GM12878 (cell line): ENCODE measurements at regions not wholly inside any gene's neighbourhood (a gene's known extent, or its start where the extent isn't known, plus 50 kb on each side); places are given as distances from the start of the nearest gene placed in this dataset.

Experiments
- ATAC-seq: fragments of 200-7000 bp; cut with Tn5 transposase; 3 replicates; pipeline ENCODE4 v1.9.1; 2020; ENCODE audit warnings: mild to moderate bottlenecking, moderate library complexity
- BruUV-seq: library from RNA; stranded (reverse); fragments of 400-500 nt; replicated peaks from 2 replicates; lab custom pipeline; 2021; lab: Mats Ljungman, UMichigan
- CTCF ChIA-PET: fragments of 300-600 bp; sonication (Branson Sonifier 250); formaldehyde crosslinking; extraction: SDS; loops from one replicate; lab custom pipeline; 2021; ENCODE audit warnings: inconsistent platforms; lab: Yijun Ruan, JAX
- POLR2A ChIA-PET: fragments of 350-600 bp; formaldehyde crosslinking; extraction: SDS; loops from one replicate; lab custom pipeline; 2021; ENCODE audit warnings: inconsistent platforms; lab: Charles Lee
- RAD21 ChIA-PET: fragments of 300-600 bp; sonication (Branson Sonifier 250); formaldehyde crosslinking; loops from one replicate; lab custom pipeline; 2023; ENCODE audit warnings: antibody characterized with exemption; ENCODE audit not compliant: unreplicated experiment; lab: Charles Lee
- SMC1A ChIA-PET: fragments of 300-600 bp; sonication (Branson Sonifier 250); formaldehyde crosslinking; loops from one replicate; lab custom pipeline; 2023; ENCODE audit not compliant: unreplicated experiment, uncharacterized antibody; lab: Charles Lee
- DNase-seq: peaks from one replicate; pipeline ENCODE4 v3.0.0-alpha.2; 2011; ENCODE audit warnings: low read depth, low spot score
- FAIRE-seq: peaks from 3 replicates; lab custom pipeline; 2011; peaks lifted over from hg19 to GRCh38; lab: Jason Lieb, UNC
- H2AFZ ChIP-seq: 2 replicates; pipeline ENCODE4 v1.6.0; 2011; ENCODE audit warnings: low read depth, low read length, control low read depth; ENCODE audit not compliant: control insufficient read depth
- H3K27ac ChIP-seq: 2 replicates; pipeline ENCODE4 v1.5.1; 2011; ENCODE audit warnings: control low read depth; ENCODE audit not compliant: control insufficient read depth, insufficient read depth
- H3K27me3 ChIP-seq, 2 experiments: replicated peaks in 1 of 2; 2 replicates each; pipeline versions ENCODE4 v1.6.0 to v1.6.1; 2011; ENCODE audit warnings: low read length in 1 of 2; ENCODE audit not compliant: control insufficient read depth in 2 of 2, insufficient read depth in 2 of 2
- H3K36me3 ChIP-seq, 2 experiments: 2 replicates each; pipeline ENCODE4 v1.5.1; 2011; ENCODE audit warnings: low read length in 1 of 2; ENCODE audit not compliant: control insufficient read depth in 2 of 2, insufficient read depth in 2 of 2
- H3K4me1 ChIP-seq: 2 replicates; pipeline ENCODE4 v1.6.1; 2011; ENCODE audit warnings: mild to moderate bottlenecking, low read length, moderate library complexity, mixed read lengths; ENCODE audit not compliant: control insufficient read depth, insufficient read depth
- H3K4me2 ChIP-seq: 2 replicates; pipeline ENCODE4 v1.6.0; 2011; ENCODE audit warnings: control low read depth; ENCODE audit not compliant: control insufficient read depth, insufficient read depth
- H3K4me3 ChIP-seq: fragments of 200-600 bp; sonication (generic); 2 replicates; pipeline ENCODE4 v1.5.1; 2016
- H3K79me2 ChIP-seq: 2 replicates; pipeline ENCODE4 v1.6.0; 2011; ENCODE audit warnings: low read length; ENCODE audit not compliant: control insufficient read depth, insufficient read depth
- H3K9ac ChIP-seq: 2 replicates; pipeline ENCODE4 v1.8.0; 2011; ENCODE audit warnings: low read length, control low read depth, mixed read lengths; ENCODE audit not compliant: control insufficient read depth, insufficient read depth
- H3K9me3 ChIP-seq: replicated peaks from 3 replicates; pipeline ENCODE4 v1.5.1; 2011; ENCODE audit warnings: mild to moderate bottlenecking, low read length; ENCODE audit not compliant: control insufficient read depth, insufficient read depth
- H4K20me1 ChIP-seq: 2 replicates; pipeline ENCODE4 v1.6.0; 2011; ENCODE audit not compliant: control insufficient read depth, insufficient read depth
- ATF7 ChIP-seq: fragments of 450-650 bp; IDR thresholded peaks from 2 replicates; pipeline ENCODE4 v1.6.1; 2016; ENCODE audit warnings: low read depth, mild to moderate bottlenecking
- CBX3 ChIP-seq: fragments of 200-600 bp; sonication (generic); IDR thresholded peaks from 2 replicates; pipeline ENCODE4 v1.6.1; 2016; ENCODE audit warnings: low read depth, borderline replicate concordance
- CBX5 ChIP-seq: sonication (generic); IDR thresholded peaks from 2 replicates; pipeline ENCODE4 v1.6.1; 2016; ENCODE audit warnings: low read depth, moderate library complexity, mild to moderate bottlenecking, inconsistent platforms
- CHD1 ChIP-seq: IDR thresholded peaks from 2 replicates; pipeline ENCODE4 v1.6.1; 2012; ENCODE audit warnings: low read depth, low read length, improper control_type of control experiment
- CREB1 ChIP-seq: IDR thresholded peaks from 2 replicates; pipeline ENCODE4 v1.6.1; 2012; ENCODE audit warnings: low read depth, mild to moderate bottlenecking, inconsistent platforms
- FOXK2 ChIP-seq: fragments of 450-650 bp; IDR thresholded peaks from 2 replicates; pipeline ENCODE4 v1.6.1; 2017; ENCODE audit warnings: mild to moderate bottlenecking, moderate library complexity
- GATAD2B ChIP-seq: fragments of 450-650 bp; conservative IDR thresholded peaks from 2 replicates; pipeline ENCODE4 v1.6.1; 2017; ENCODE audit warnings: low read depth, mild to moderate bottlenecking, moderate library complexity
- HDAC6 ChIP-seq: fragments of 200-600 bp; sonication (generic); IDR thresholded peaks from one replicate; pipeline ENCODE4 v1.8.0; 2017; ENCODE audit warnings: antibody characterized with exemption; ENCODE audit not compliant: unreplicated experiment
- KAT2A ChIP-seq: conservative IDR thresholded peaks from 2 replicates; pipeline ENCODE4 v1.6.1; 2011; ENCODE audit warnings: low read depth, low read length; ENCODE audit not compliant: control insufficient read depth
- KLF5 ChIP-seq: fragments of 450-650 bp; IDR thresholded peaks from 2 replicates; pipeline ENCODE4 v1.6.1; 2014; ENCODE audit warnings: mild to moderate bottlenecking; ENCODE audit not compliant: partially characterized antibody
- MEF2B ChIP-seq: fragments of 450-650 bp; IDR thresholded peaks from 2 replicates; pipeline ENCODE4 v1.6.1; 2018; ENCODE audit warnings: mild to moderate bottlenecking, moderate library complexity; ENCODE audit not compliant: partially characterized antibody, poor library complexity, severe bottlenecking
- MYB ChIP-seq: fragments of 150-350 bp; IDR thresholded peaks from 2 replicates; pipeline ENCODE4 v1.6.1; 2014; ENCODE audit warnings: mild to moderate bottlenecking, low read depth, low read length, borderline replicate concordance
- NFXL1 ChIP-seq: fragments of 450-650 bp; IDR thresholded peaks from 2 replicates; pipeline ENCODE4 v1.6.1; 2017; ENCODE audit warnings: antibody characterized with exemption, mild to moderate bottlenecking, borderline replicate concordance
- SIX5 ChIP-seq: IDR thresholded peaks from 2 replicates; pipeline ENCODE4 v1.6.1; 2011; ENCODE audit warnings: mild to moderate bottlenecking, low read depth, low read length, moderate library complexity; ENCODE audit not compliant: severe bottlenecking
- SREBF2 ChIP-seq: IDR thresholded peaks from 2 replicates; pipeline ENCODE4 v1.6.1; 2012; ENCODE audit warnings: mild to moderate bottlenecking, low read length
- TARDBP ChIP-seq: IDR thresholded peaks from 2 replicates; pipeline ENCODE4 v1.6.1; 2016; ENCODE audit warnings: borderline replicate concordance
- TCF7 ChIP-seq: IDR thresholded peaks from 2 replicates; pipeline ENCODE4 v1.6.1; 2014; ENCODE audit warnings: antibody characterized with exemption, borderline replicate concordance
- YBX1 ChIP-seq: fragments of 450-650 bp; IDR thresholded peaks from 2 replicates; pipeline ENCODE4 v1.6.1; 2016; ENCODE audit warnings: antibody characterized with exemption
- WGBS: methylation state at CpG from one replicate; pipeline ENCODE4 v1.1.6; 2016; ENCODE audit warnings: low lambda C conversion rate; ENCODE audit not compliant: insufficient replicate concordance, insufficient coverage; ENCODE audit errors: missing lambda C conversion rate; 5-methylcytosine and 5-hydroxymethylcytosine counted together
- in situ Hi-C: fragments of 300-500 bp; cut with MboI; formaldehyde crosslinking; loops from 9 replicates; pipeline ENCODE4 v1.14.3; 2018; ENCODE audit warnings: mixed read lengths
- intact Hi-C: fragments of 100-400 bp; cut with micrococcal nuclease; formaldehyde crosslinking; loops from one replicate; pipeline ENCODE4 v1.14.2; 2022; ENCODE audit not compliant: unreplicated experiment
- TF ChIP-seq, protein P1 (sequence below): IDR thresholded peaks from 2 replicates; pipeline ENCODE4 v1.6.1; 2012; ENCODE audit warnings: low read length, inconsistent platforms
- TF ChIP-seq, protein P2 (sequence below): IDR thresholded peaks from 2 replicates; pipeline ENCODE4 v1.6.1; 2011; ENCODE audit warnings: borderline replicate concordance, low read depth, mild to moderate bottlenecking, moderate library complexity, low read length; ENCODE audit not compliant: insufficient read depth, poor library complexity, severe bottlenecking
- TF ChIP-seq, protein P3 (sequence below): fragments of 450-650 bp; IDR thresholded peaks from 2 replicates; pipeline ENCODE4 v1.6.1; 2017; ENCODE audit warnings: antibody characterized with exemption, mild to moderate bottlenecking, moderate library complexity

DNA sequence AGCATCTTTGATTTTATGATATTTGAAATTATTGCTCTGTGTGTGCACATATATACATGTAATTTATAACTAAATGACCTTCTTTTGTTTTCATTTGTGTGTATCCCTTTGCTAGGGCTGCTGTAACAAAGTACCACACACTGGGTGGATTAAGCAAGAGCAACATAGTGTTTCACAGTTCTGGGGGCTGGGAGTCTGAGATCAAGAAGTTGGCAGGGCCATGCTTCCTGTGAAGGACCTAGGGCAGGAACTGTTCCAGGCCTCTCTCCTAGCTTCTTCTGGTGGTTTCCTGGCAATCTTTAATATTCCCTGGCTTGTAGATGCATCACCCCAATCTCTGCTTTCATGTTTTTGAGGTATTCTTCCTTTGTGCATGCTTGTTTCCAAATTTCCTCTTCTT is 1043.9 kb downstream of the TSN start (continued):
- no peak for TF ChIP-seq GATAD2B
- TF ChIP-seq, all 136 proteins: peak for 0

DNA sequence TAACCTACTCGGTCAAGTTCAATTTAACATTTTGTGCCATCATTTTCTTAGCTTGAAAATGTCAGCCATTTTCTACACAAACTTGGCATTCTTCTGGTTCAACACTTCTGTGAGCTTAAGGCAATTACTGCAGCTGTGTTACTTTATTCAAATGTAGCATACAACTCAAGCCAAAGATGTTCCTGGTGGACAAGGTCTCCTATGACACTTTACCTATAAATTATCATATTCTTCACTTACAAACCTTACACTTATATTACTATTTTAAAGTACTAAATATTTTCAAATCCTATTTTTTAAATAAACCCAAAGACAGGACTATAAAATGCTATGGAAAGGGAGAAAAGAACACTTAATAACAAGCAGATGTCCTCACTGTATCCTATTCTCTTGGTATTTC is 1045.3 kb downstream of the TSN start:
- WGBS: 18% methylated on average over 1 of the region's 1 CpG
- DNase-seq (no peak), ATAC-seq (no peak), FAIRE-seq (no peak)
- TF ChIP-seq, protein P1, sequence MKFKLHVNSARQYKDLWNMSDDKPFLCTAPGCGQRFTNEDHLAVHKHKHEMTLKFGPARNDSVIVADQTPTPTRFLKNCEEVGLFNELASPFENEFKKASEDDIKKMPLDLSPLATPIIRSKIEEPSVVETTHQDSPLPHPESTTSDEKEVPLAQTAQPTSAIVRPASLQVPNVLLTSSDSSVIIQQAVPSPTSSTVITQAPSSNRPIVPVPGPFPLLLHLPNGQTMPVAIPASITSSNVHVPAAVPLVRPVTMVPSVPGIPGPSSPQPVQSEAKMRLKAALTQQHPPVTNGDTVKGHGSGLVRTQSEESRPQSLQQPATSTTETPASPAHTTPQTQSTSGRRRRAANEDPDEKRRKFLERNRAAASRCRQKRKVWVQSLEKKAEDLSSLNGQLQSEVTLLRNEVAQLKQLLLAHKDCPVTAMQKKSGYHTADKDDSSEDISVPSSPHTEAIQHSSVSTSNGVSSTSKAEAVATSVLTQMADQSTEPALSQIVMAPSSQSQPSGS: no peak
- TF ChIP-seq, protein P2, sequence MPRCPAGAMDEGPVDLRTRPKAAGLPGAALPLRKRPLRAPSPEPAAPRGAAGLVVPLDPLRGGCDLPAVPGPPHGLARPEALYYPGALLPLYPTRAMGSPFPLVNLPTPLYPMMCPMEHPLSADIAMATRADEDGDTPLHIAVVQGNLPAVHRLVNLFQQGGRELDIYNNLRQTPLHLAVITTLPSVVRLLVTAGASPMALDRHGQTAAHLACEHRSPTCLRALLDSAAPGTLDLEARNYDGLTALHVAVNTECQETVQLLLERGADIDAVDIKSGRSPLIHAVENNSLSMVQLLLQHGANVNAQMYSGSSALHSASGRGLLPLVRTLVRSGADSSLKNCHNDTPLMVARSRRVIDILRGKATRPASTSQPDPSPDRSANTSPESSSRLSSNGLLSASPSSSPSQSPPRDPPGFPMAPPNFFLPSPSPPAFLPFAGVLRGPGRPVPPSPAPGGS: no peak
- TF ChIP-seq, protein P3, sequence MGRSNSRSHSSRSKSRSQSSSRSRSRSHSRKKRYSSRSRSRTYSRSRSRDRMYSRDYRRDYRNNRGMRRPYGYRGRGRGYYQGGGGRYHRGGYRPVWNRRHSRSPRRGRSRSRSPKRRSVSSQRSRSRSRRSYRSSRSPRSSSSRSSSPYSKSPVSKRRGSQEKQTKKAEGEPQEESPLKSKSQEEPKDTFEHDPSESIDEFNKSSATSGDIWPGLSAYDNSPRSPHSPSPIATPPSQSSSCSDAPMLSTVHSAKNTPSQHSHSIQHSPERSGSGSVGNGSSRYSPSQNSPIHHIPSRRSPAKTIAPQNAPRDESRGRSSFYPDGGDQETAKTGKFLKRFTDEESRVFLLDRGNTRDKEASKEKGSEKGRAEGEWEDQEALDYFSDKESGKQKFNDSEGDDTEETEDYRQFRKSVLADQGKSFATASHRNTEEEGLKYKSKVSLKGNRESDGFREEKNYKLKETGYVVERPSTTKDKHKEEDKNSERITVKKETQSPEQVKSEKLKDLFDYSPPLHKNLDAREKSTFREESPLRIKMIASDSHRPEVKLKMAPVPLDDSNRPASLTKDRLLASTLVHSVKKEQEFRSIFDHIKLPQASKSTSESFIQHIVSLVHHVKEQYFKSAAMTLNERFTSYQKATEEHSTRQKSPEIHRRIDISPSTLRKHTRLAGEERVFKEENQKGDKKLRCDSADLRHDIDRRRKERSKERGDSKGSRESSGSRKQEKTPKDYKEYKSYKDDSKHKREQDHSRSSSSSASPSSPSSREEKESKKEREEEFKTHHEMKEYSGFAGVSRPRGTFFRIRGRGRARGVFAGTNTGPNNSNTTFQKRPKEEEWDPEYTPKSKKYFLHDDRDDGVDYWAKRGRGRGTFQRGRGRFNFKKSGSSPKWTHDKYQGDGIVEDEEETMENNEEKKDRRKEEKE: no peak
- no peak for TF ChIP-seq SIX5
- TF ChIP-seq NFXL1: no peak
- TF ChIP-seq HDAC6: no peak
- TF ChIP-seq MYB: no peak
- TF ChIP-seq TCF7: no peak
- no peak for TF ChIP-seq CREB1
- TF ChIP-seq FOXK2: no peak
- no peak for TF ChIP-seq CBX3
- TF ChIP-seq MEF2B: no peak
- no peak for TF ChIP-seq CBX5
- TF ChIP-seq KLF5: no peak
- no peak for TF ChIP-seq YBX1
- no peak for TF ChIP-seq SREBF2
- TF ChIP-seq TARDBP: no peak
- no peak for TF ChIP-seq ATF7
- no peak for TF ChIP-seq KAT2A
- no peak for TF ChIP-seq CHD1
- ChIA-PET RAD21 (no interaction called here), POLR2A (no interaction called here), SMC1A (interaction anchor here (1.2 kb wide), 1 partner anchor 63 kb away, joined by 3 read pairs; no protein-coding TSS in a partner anchor), CTCF (interaction anchor here (1.0 to 2.0 kb wide), 3 partner anchors 14 to 51 kb away, joined by 3 to 6 read pairs (median 5); no protein-coding TSS in a partner anchor)
- no peaks in the 10 kb centered on the region for H3K36me3 ChIP-seq
- no peaks in the 10 kb centered on the region; the same call in 2 of the 3 replicates for H3K9me3 ChIP-seq
- no peaks in the 10 kb centered on the region for H3K79me2 ChIP-seq
- no peaks in the 10 kb centered on the region for H3K4me1 ChIP-seq
- no peak overlapping the region for H3K4me3 ChIP-seq
- no TSS peak for BruUV-seq
- H4K20me1 ChIP-seq: no peaks in the 10 kb centered on the region
- intact Hi-C loops: no loop called here
- no peaks in the 10 kb centered on the region for H3K27me3 ChIP-seq
- no peak overlapping the region for H3K9ac ChIP-seq
- in situ Hi-C loops: no loop called here
- no peak overlapping the region for H3K27ac ChIP-seq
- no peak overlapping the region for H2AFZ ChIP-seq
- no peak overlapping the region for H3K4me2 ChIP-seq
